ENCODE measurements at regions not wholly inside any gene's neighbourhood (a gene's known extent, or its start where the extent isn't known, plus 50 kb on each side); places are given as distances from the start of the nearest gene placed in this dataset.

DNA sequence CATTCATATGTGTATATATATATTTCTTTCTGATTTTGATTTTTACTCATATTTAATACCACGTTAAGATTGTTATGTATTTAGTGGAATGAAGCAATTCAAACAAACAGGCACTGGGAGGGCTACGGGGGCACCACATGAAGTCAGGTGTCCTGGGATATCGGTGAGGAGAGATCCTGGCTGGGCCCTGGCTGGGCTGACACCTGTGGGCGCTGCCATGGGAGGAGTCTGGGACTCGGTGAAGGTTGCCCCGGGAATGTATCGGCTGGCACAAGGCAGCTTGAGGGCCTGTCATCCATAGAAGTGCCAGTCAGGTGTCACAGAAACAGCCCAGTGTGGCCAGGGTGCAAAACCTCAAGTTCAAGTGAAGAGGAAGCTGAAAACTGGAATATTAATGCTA, 766.9 kb upstream of the ARPP21 start:
- Mint-ChIP-seq H3K36me3 (ENCODE audit: low read depth) (no peaks in the 10 kb centered on the region), H3K9me3 (ENCODE audit: low read depth) (no peaks in the 10 kb centered on the region), H3K4me1 (ENCODE audit: low read depth) (no peaks in the 10 kb centered on the region), H3K4me3 (ENCODE audit: unreplicated experiment) (no peak overlapping the region), H3K27ac (ENCODE audit: unreplicated experiment) (no peak overlapping the region), H3K27me3 (ENCODE audit: low read depth) (peaks cover 16% of the 10 kb centered on the region)
- no peak for DNase-seq (ENCODE audit: low spot score)
- TF ChIP-seq, protein P1, sequence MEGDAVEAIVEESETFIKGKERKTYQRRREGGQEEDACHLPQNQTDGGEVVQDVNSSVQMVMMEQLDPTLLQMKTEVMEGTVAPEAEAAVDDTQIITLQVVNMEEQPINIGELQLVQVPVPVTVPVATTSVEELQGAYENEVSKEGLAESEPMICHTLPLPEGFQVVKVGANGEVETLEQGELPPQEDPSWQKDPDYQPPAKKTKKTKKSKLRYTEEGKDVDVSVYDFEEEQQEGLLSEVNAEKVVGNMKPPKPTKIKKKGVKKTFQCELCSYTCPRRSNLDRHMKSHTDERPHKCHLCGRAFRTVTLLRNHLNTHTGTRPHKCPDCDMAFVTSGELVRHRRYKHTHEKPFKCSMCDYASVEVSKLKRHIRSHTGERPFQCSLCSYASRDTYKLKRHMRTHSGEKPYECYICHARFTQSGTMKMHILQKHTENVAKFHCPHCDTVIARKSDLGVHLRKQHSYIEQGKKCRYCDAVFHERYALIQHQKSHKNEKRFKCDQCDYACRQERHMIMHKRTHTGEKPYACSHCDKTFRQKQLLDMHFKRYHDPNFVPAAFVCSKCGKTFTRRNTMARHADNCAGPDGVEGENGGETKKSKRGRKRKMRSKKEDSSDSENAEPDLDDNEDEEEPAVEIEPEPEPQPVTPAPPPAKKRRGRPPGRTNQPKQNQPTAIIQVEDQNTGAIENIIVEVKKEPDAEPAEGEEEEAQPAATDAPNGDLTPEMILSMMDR (IDR thresholded peaks at IDR 0.05), result no peak

DNA sequence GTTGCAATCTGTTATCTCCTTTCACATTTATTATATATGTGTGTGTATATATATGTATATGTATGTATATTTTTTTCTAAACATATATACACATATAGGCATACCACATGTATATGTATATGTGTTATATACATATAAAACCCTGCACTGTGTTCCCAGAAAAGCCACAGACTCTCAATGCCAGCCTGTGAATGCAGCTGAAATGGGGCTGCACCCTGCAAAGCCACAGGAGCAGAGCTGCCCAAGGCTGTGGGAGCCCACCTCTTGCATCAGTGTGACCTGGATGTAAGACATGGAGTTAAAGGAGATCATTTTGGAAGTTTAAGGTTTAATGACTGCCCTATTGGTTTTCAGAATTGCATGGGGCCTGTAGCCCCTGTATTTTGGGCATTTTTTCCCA, 762.3 kb upstream of the ARPP21 start:
- H3K4me3 Mint-ChIP-seq (ENCODE audit: unreplicated experiment), result no peak overlapping the region
- TF ChIP-seq, protein P1 (IDR thresholded peaks at IDR 0.05), result no peak
- peaks cover 11% of the 10 kb centered on the region for H3K27me3 Mint-ChIP-seq (ENCODE audit: low read depth)

DNA sequence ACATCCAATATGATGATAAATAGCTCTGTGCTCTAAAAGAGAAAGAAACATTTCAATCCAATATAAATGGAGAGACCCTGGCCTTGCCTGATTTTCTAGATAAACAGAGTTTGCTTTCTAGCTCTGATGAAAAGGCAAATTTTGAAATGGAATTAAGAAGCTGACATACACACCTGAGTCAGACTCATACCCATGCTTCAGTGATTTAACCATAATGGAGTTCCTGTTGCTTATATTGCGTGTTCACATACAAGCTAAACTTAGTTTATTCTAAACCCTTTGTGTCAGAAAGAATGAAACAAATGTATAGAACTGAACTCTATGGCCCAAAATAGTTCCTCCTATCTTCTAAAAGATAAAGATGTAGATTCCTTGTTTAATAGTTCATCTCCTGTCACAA, 760.8 kb upstream of the ARPP21 start:
- peaks cover 4% of the 10 kb centered on the region for H3K4me1 Mint-ChIP-seq (ENCODE audit: low read depth)
- no peaks in the 10 kb centered on the region for H3K9me3 Mint-ChIP-seq (ENCODE audit: low read depth)
- H3K27me3 Mint-ChIP-seq (ENCODE audit: low read depth), result peaks cover 11% of the 10 kb centered on the region
- TF ChIP-seq, protein P1 (IDR thresholded peaks at IDR 0.05), result no peak
- no peak for DNase-seq (ENCODE audit: low spot score)
- no peak overlapping the region for H3K4me3 Mint-ChIP-seq (ENCODE audit: unreplicated experiment)
- H3K36me3 Mint-ChIP-seq (ENCODE audit: low read depth), result no peaks in the 10 kb centered on the region
- H3K27ac Mint-ChIP-seq (ENCODE audit: unreplicated experiment), result no peak overlapping the region

More for the DNA sequence above, 762.3 kb upstream of the ARPP21 start:
- peaks cover 4% of the 10 kb centered on the region for H3K4me1 Mint-ChIP-seq (ENCODE audit: low read depth)
- no peak overlapping the region for H3K27ac Mint-ChIP-seq (ENCODE audit: unreplicated experiment)
- H3K36me3 Mint-ChIP-seq (ENCODE audit: low read depth), result no peaks in the 10 kb centered on the region
- DNase-seq (ENCODE audit: low spot score), result no peak
- no peaks in the 10 kb centered on the region for H3K9me3 Mint-ChIP-seq (ENCODE audit: low read depth)

DNA sequence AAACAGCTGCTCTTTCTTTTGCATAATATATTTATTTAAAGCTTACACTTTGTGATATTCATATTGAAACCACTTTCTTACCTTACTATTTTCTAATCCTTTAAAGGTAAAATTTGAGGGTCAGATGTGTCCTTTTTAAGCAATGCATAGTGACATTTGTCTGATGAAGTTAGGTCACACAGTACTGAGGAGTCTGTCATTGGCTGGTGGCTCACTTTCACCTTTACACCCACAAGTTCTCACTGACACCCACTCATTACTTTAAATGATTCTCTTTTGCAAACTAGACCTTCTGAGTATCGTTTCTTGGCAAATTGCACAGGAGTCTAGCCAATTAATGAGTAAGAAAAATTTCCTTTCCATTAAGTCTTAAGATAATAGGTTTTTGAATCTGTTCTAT, 758.3 kb upstream of the ARPP21 start:
- H3K4me3 Mint-ChIP-seq (ENCODE audit: unreplicated experiment), result no peak overlapping the region
- H3K36me3 Mint-ChIP-seq (ENCODE audit: low read depth), result no peaks in the 10 kb centered on the region
- H3K4me1 Mint-ChIP-seq (ENCODE audit: low read depth), result peaks cover 4% of the 10 kb centered on the region
- H3K27me3 Mint-ChIP-seq (ENCODE audit: low read depth), result peaks cover 4% of the 10 kb centered on the region
- H3K9me3 Mint-ChIP-seq (ENCODE audit: low read depth), result no peaks in the 10 kb centered on the region
- TF ChIP-seq, protein P1 (IDR thresholded peaks at IDR 0.05), result no peak
- no peak overlapping the region for H3K27ac Mint-ChIP-seq (ENCODE audit: unreplicated experiment)
- DNase-seq (ENCODE audit: low spot score), result no peak

DNA sequence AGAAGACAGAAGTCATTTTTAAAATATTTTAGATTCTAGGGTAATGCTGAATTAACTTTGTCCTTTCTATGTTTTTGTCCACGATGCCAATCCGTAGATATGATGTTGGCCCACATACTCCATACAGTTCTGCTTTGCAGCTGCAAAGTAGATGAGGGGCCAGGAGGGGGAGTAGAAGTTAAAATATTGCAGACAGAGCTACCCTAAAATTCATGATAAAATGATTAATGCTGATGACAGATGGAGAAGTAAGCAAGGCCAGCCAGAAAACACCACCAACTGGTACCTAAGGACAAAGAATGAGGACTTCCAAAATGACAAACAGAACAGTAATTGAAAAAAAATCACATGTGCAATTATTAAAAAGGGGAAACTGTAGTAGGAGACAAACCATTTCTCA, 756.6 kb upstream of the ARPP21 start:
- Mint-ChIP-seq H3K27me3 (ENCODE audit: low read depth) (peaks cover 4% of the 10 kb centered on the region), H3K9me3 (ENCODE audit: low read depth) (no peaks in the 10 kb centered on the region), H3K27ac (ENCODE audit: unreplicated experiment) (no peak overlapping the region), H3K36me3 (ENCODE audit: low read depth) (no peaks in the 10 kb centered on the region), H3K4me3 (ENCODE audit: unreplicated experiment) (no peak overlapping the region), H3K4me1 (ENCODE audit: low read depth) (peaks cover 4% of the 10 kb centered on the region)
- no peak for DNase-seq (ENCODE audit: low spot score)
- TF ChIP-seq, protein P1 (IDR thresholded peaks at IDR 0.05), result peak; percentile 64
